ENCODE measurements at regions not wholly inside any gene's neighbourhood (a gene's known extent, or its start where the extent isn't known, plus 50 kb on each side); places are given as distances from the start of the nearest gene placed in this dataset.

- no peak overlapping the region for H3K9ac ChIP-seq (ENCODE audit: low read length)
- no peak overlapping the region for H3K4me3 ChIP-seq (ENCODE audit: low read length)
- no peaks in the 10 kb centered on the region for H3K9me3 ChIP-seq (ENCODE audit: control insufficient read depth, low read length)
- H3K36me3 ChIP-seq (ENCODE audit: control insufficient read depth, insufficient read depth, low read length) = no peaks in the 10 kb centered on the region
- H3K4me1 ChIP-seq (ENCODE audit: control insufficient read depth, insufficient read depth, low read length) = peaks cover 11% of the 10 kb centered on the region
- H3K27me3 ChIP-seq (ENCODE audit: control insufficient read depth, insufficient read depth, low read length) = no peaks in the 10 kb centered on the region
These were observed 130.4 kb downstream of the SETD4 start for GRCh38 chr21:35929901-35930300.

- no peaks in the 10 kb centered on the region for H3K36me3 ChIP-seq (ENCODE audit: control insufficient read depth, insufficient read depth, low read length)
- H3K27me3 ChIP-seq (ENCODE audit: control insufficient read depth, insufficient read depth, low read length) = no peaks in the 10 kb centered on the region
- no peak overlapping the region for H3K4me3 ChIP-seq (ENCODE audit: low read length)
- H3K4me1 ChIP-seq (ENCODE audit: control insufficient read depth, insufficient read depth, low read length) = peaks cover 8% of the 10 kb centered on the region
- no peak overlapping the region for H3K9ac ChIP-seq (ENCODE audit: low read length)
- H3K9me3 ChIP-seq (ENCODE audit: control insufficient read depth, low read length) = no peaks in the 10 kb centered on the region
These were observed 133.1 kb downstream of the SETD4 start for GRCh38 chr21:35927262-35927661.

DNA sequence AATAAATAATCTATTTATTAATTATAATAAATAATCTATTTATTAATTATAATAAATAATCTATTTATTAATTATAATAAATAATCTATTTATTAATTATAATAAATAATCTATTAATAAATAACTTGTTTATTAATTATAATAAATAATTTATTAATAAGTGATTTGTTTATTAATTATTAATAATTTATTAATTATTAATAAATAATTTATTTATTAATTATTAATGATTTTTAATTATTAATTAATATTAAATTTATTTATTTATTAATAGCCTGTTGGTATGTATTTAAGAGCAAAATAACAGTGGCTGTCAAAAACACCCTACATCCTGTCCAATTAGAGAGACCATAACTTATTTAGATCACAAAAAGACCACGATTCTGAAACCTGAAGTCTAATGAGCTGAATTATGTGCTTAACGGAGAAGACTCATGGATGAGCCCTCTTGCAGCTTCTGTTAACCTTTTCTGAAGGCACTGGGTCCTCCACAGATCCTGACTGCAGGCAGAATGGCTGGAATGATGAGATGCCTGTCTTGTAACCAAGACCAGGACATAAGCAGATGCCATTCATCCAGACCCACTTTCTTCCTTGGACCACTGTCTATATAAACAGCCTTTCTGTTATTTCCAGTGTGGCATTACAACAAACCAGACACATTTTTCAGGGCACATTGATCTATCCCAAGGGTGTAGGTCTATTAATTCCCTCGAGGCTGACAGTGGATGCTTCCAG lies 134.2 kb downstream of the SETD4 start:
- no peaks in the 10 kb centered on the region for H3K27me3 ChIP-seq (ENCODE audit: control insufficient read depth, insufficient read depth, low read length)

DNA sequence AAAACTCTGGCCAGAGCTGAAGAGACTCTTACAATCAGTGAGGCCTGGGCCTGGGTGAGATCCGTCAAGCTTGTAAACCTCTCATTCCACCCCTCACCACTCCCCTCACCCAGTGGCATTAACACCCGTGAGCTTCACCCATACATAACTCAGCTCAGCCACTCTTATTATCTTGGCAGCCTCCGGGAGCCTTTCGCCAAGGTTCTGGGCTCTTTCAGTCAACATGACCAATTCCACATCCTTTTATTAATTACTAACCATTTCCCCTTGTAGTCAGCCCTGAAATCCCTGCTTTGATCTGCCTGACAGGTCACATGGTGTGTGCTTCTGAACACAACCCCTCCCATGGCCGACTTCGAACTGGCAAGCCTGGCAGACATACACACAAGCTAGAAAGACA lies 134.8 kb downstream of the SETD4 start:
- H3K9ac ChIP-seq (ENCODE audit: low read length) = peak overlapping the region; percentile 10
- H3K4me3 ChIP-seq (ENCODE audit: low read length) = no peak overlapping the region
- H3K27me3 ChIP-seq (ENCODE audit: control insufficient read depth, insufficient read depth, low read length) = no peaks in the 10 kb centered on the region
- no peaks in the 10 kb centered on the region for H3K9me3 ChIP-seq (ENCODE audit: control insufficient read depth, low read length)
- H3K4me1 ChIP-seq (ENCODE audit: control insufficient read depth, insufficient read depth, low read length) = peaks cover 8% of the 10 kb centered on the region
- no peaks in the 10 kb centered on the region for H3K36me3 ChIP-seq (ENCODE audit: control insufficient read depth, insufficient read depth, low read length)

More for the DNA sequence above, 134.2 kb downstream of the SETD4 start:
- Histone ChIP-seq H3K36me3 (ENCODE audit: control insufficient read depth, insufficient read depth, low read length) (no peaks in the 10 kb centered on the region), H3K9me3 (ENCODE audit: control insufficient read depth, low read length) (no peaks in the 10 kb centered on the region), H3K4me3 (ENCODE audit: low read length) (no peak overlapping the region), H3K4me1 (ENCODE audit: control insufficient read depth, insufficient read depth, low read length) (peaks cover 8% of the 10 kb centered on the region), H3K9ac (ENCODE audit: low read length) (no peak overlapping the region)

DNA sequence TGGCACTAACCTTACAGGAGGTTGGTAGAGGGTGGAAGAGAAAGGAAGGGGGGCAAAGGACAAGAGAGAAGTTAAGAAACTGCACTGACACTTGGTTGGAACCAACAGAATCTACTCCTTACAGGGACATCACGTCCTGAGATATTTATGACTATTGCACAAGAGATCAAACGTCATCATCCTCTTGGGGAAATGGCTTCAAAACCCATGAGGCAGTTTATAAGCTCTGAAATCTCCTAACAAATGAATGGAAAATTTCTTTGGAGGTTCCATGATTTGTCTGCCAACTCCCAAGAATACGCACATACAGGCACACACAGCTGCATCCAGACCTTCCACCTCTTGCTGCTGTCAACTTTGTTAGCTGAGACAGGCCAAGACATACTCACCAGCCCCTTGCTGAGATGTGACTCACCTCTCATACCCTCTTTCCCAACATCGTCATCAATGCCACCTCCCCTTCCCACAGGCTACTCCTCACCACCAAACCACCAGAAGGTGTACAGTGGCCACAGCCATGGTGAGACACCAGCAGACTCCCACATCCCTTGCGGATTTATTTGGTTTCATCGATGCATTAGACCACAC lies 135.5 kb downstream of the SETD4 start:
- H3K9me3 ChIP-seq (ENCODE audit: control insufficient read depth, low read length) = no peaks in the 10 kb centered on the region
- H3K27me3 ChIP-seq (ENCODE audit: control insufficient read depth, insufficient read depth, low read length) = no peaks in the 10 kb centered on the region
- H3K4me3 ChIP-seq (ENCODE audit: low read length) = no peak overlapping the region
- no peaks in the 10 kb centered on the region for H3K36me3 ChIP-seq (ENCODE audit: control insufficient read depth, insufficient read depth, low read length)
- peaks cover 15% of the 10 kb centered on the region for H3K4me1 ChIP-seq (ENCODE audit: control insufficient read depth, insufficient read depth, low read length)
- no peak overlapping the region for H3K9ac ChIP-seq (ENCODE audit: low read length)

GRCh38 chr21:35923971-35924370 lies 136.4 kb downstream of the SETD4 start:
- Histone ChIP-seq H3K27me3 (ENCODE audit: control insufficient read depth, insufficient read depth, low read length) (no peaks in the 10 kb centered on the region), H3K9me3 (ENCODE audit: control insufficient read depth, low read length) (no peaks in the 10 kb centered on the region), H3K9ac (ENCODE audit: low read length) (no peak overlapping the region), H3K4me3 (ENCODE audit: low read length) (no peak overlapping the region), H3K36me3 (ENCODE audit: control insufficient read depth, insufficient read depth, low read length) (no peaks in the 10 kb centered on the region), H3K4me1 (ENCODE audit: control insufficient read depth, insufficient read depth, low read length) (peaks cover 16% of the 10 kb centered on the region)

DNA sequence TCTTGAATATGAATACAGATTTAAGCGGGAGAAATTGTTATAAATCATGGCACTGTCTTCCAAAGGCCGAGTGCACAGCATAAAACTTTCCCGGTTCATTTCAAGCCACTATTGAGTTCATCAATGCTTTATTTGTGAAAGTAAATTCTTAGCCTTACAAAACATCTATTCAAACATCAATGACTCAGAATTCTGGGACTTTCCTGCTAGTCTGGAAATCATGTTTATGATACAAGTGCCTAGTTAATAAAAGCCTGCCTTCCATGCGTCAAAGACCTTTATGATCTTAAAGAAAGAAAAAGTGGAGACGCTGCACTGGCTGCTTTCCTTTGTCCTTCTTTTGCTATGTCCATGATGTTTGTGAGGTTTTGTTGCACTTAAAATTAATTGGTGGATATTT lies 137.7 kb downstream of the SETD4 start:
- H3K36me3 ChIP-seq (ENCODE audit: control insufficient read depth, insufficient read depth, low read length) = no peaks in the 10 kb centered on the region
- peaks cover 16% of the 10 kb centered on the region for H3K4me1 ChIP-seq (ENCODE audit: control insufficient read depth, insufficient read depth, low read length)
- no peaks in the 10 kb centered on the region for H3K27me3 ChIP-seq (ENCODE audit: control insufficient read depth, insufficient read depth, low read length)
- no peak overlapping the region for H3K4me3 ChIP-seq (ENCODE audit: low read length)
- H3K9me3 ChIP-seq (ENCODE audit: control insufficient read depth, low read length) = no peaks in the 10 kb centered on the region
- H3K9ac ChIP-seq (ENCODE audit: low read length) = no peak overlapping the region

DNA sequence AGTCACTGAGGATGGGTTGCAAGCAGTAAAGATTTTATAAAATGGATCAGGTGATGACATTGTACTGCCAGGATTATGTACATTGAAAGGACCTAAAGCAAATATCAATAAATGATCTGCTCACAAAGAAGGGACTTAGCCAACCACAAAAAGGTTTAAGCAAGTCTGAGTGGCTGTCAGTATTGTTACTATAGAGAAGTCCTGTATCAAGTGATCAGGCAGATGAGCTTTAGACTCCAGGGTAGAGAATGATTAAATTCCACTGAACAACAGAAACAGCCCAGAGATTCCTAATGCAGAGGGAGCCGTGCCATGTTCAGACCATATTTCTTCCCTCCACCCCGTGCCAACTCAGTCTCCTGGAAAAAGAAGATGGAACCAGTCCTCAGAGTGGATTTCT lies 138.9 kb downstream of the SETD4 start:
- no peak overlapping the region for H3K9ac ChIP-seq (ENCODE audit: low read length)
- H3K9me3 ChIP-seq (ENCODE audit: control insufficient read depth, low read length) = no peaks in the 10 kb centered on the region
- H3K36me3 ChIP-seq (ENCODE audit: control insufficient read depth, insufficient read depth, low read length) = no peaks in the 10 kb centered on the region
- no peak overlapping the region for H3K4me3 ChIP-seq (ENCODE audit: low read length)
- peaks cover 16% of the 10 kb centered on the region for H3K4me1 ChIP-seq (ENCODE audit: control insufficient read depth, insufficient read depth, low read length)
- H3K27me3 ChIP-seq (ENCODE audit: control insufficient read depth, insufficient read depth, low read length) = no peaks in the 10 kb centered on the region

DNA sequence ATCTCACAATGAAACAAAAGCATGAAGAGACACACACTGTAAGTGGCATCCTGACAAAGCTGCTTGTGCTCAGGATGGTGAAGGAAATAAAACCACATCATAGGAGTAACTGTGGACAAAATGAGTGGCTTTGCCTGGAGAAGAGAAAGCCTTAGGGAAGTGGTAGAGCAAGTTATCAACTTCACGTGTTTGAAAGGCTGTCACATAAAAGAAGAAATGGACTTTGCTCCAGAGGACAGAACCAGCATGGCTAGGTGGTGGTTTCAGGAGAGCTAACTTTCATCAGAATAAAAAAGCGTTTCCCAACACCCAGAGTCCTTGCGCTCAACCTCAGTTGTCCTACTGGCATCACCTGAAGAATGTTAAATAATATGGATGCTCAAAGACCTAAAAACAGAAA lies 139.9 kb downstream of the SETD4 start:
- Histone ChIP-seq H3K4me1 (ENCODE audit: control insufficient read depth, insufficient read depth, low read length) (peaks cover 14% of the 10 kb centered on the region), H3K9me3 (ENCODE audit: control insufficient read depth, low read length) (no peaks in the 10 kb centered on the region), H3K36me3 (ENCODE audit: control insufficient read depth, insufficient read depth, low read length) (no peaks in the 10 kb centered on the region), H3K27me3 (ENCODE audit: control insufficient read depth, insufficient read depth, low read length) (no peaks in the 10 kb centered on the region), H3K4me3 (ENCODE audit: low read length) (no peak overlapping the region), H3K9ac (ENCODE audit: low read length) (no peak overlapping the region)

DNA sequence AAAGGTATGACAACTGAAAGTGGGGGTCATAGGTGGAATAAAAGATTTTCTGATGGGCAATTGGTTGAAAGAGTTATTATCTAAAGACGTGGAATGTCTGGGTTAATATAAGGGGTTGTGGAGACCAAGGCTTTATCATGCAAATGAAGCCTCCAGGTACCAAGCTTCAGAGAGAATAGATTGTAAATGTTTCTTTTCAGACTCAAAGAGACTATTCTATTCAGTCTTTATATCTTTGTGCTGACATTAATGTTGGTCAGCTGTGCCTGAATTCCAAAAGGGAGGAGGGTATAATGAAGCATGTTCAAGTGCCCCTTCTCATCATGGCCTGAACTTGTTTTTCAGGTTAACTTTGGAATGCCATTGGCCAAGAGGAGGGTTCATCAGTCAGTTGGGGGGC lies 145.3 kb downstream of the SETD4 start:
- Histone ChIP-seq H3K36me3 (ENCODE audit: control insufficient read depth, insufficient read depth, low read length) (no peaks in the 10 kb centered on the region), H3K4me1 (ENCODE audit: control insufficient read depth, insufficient read depth, low read length) (peaks cover 3% of the 10 kb centered on the region), H3K9me3 (ENCODE audit: control insufficient read depth, low read length) (no peaks in the 10 kb centered on the region), H3K9ac (ENCODE audit: low read length) (no peak overlapping the region), H3K27me3 (ENCODE audit: control insufficient read depth, insufficient read depth, low read length) (no peaks in the 10 kb centered on the region), H3K4me3 (ENCODE audit: low read length) (no peak overlapping the region)

DNA sequence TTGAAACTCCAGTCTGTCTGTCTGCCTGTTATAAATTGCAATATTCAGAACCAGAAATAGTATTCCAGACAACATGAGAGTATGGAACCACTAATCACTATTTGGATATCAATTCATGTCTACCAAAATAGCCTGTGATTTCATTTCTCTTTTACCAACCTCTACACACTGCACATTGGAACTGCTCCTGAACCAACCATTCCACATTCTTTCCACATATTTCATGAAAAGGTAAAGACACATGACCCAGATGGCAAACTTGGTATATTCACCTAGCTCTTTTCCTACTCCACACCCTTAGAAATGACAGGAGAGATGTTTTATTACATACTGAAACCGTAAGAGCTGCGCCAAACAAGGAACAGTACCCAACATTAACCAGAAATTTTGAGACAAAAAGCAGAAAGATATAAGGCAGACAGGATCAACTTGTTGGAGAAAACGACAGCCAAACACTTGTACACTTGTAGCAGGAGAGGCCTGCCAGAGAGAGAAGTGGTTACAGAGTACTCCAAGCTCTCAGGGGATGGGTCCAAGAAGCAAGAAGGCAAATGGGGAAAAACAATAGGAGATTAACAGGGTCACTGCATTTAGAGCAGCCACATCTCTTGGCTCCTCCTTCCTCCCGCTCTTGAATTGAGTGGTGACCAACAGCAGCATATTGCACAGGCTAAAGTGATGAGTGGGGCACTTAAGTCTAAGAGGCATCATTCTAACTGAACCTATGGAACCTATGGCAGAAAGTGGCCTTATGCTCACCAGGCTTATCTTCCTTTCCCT lies 148.7 kb downstream of the SETD4 start:
- Histone ChIP-seq H3K36me3 (ENCODE audit: control insufficient read depth, insufficient read depth, low read length) (no peaks in the 10 kb centered on the region), H3K4me1 (ENCODE audit: control insufficient read depth, insufficient read depth, low read length) (no peaks in the 10 kb centered on the region), H3K9me3 (ENCODE audit: control insufficient read depth, low read length) (no peaks in the 10 kb centered on the region), H3K4me3 (ENCODE audit: low read length) (no peak overlapping the region), H3K27me3 (ENCODE audit: control insufficient read depth, insufficient read depth, low read length) (no peaks in the 10 kb centered on the region), H3K9ac (ENCODE audit: low read length) (no peak overlapping the region)

DNA sequence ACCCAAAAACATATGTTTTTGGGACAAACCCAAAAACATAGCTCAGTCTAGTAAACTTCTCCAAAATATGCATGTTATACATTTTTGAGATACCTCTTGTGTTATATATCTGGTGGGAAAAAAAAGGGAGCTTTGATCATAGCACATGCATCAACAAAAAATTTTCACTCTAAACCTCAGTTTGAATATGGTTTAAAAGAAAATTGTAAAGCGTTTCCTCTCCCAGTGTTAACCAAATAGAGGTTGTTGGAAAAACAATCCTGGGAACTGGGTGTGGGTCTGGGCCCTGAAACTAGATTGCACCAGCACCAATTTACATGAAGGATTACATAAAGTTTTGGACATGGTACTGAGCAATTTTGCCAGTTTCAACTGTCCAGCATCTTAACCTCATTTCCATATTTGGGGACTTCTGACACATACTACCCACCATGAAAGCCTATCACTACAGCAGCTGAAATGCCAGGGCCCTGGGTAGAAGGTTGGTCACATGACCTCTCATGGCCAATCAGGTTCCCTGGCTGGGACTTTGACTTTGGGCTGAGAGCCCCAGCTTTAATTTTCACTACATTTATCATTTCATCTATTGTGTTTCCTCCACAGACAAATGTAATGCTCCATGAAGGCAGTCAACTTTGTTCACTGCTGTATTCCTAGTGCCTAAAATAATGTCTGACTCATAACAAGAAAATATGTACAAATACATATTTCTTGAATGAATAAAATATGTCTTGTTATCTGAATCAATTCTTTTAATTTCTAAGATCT lies 150.7 kb downstream of the SETD4 start:
- no peaks in the 10 kb centered on the region for H3K4me1 ChIP-seq (ENCODE audit: control insufficient read depth, insufficient read depth, low read length)
- H3K27me3 ChIP-seq (ENCODE audit: control insufficient read depth, insufficient read depth, low read length) = no peaks in the 10 kb centered on the region
- no peaks in the 10 kb centered on the region for H3K9me3 ChIP-seq (ENCODE audit: control insufficient read depth, low read length)
- no peaks in the 10 kb centered on the region for H3K36me3 ChIP-seq (ENCODE audit: control insufficient read depth, insufficient read depth, low read length)
- H3K9ac ChIP-seq (ENCODE audit: low read length) = no peak overlapping the region
- H3K4me3 ChIP-seq (ENCODE audit: low read length) = no peak overlapping the region
